Naive thymus-derived CD4-positive, alpha-beta T cell (primary cell): ENCODE measurements at regions not wholly inside any gene's neighbourhood (a gene's known extent, or its start where the extent isn't known, plus 50 kb on each side); places are given as distances from the start of the nearest gene placed in this dataset.

Source experiments
- ATAC-seq: fragments of 150-1000 bp; cut with Tn5 transposase; 2 replicates; pipeline ENCODE4 v1.10.0; 2021; ENCODE audit warnings: mild to moderate bottlenecking, moderate library complexity
- CTCF ChIA-PET: fragments of 350-600 bp; sonication (Branson Sonifier 250); formaldehyde crosslinking; loops from one replicate; lab custom pipeline; 2021; ENCODE audit warnings: antibody characterized with exemption; lab: Charles Lee
- POLR2A ChIA-PET: fragments of 350-600 bp; sonication (Branson Sonifier 250); formaldehyde crosslinking; loops from one replicate; lab custom pipeline; 2021; ENCODE audit warnings: antibody characterized with exemption, inconsistent platforms; lab: Charles Lee
- DNase-seq, 9 donors: peaks; one replicate each; pipeline versions ENCODE4 v3.0.0 to v3.0.0-alpha.2; 2020 to 2022; ENCODE audit warnings: mixed read lengths in 1 of 9
- H3K27ac ChIP-seq: one replicate; pipeline ENCODE4 v1.7.0; 2013; ENCODE audit warnings: mild to moderate bottlenecking, low read depth, low read length, moderate library complexity
- H3K27me3 ChIP-seq, 2 donors: one replicate each; pipeline ENCODE4 v1.7.0; 2013; ENCODE audit warnings: low read length in 2 of 2, mild to moderate bottlenecking in 2 of 2, moderate library complexity in 2 of 2; ENCODE audit not compliant: control insufficient read depth in 2 of 2, insufficient read depth in 2 of 2
- H3K36me3 ChIP-seq, 3 experiments: 1 replicate in 2 of 3; 2 replicates in 1 of 3; pipeline ENCODE4 v1.7.0; 2013; ENCODE audit warnings: low read length in 3 of 3, mild to moderate bottlenecking in 3 of 3, moderate library complexity in 1 of 3; ENCODE audit not compliant: insufficient read depth in 3 of 3, control insufficient read depth in 2 of 3
- H3K4me1 ChIP-seq, 2 donors: one replicate each; pipeline ENCODE4 v1.7.0; 2013; ENCODE audit warnings: low read length in 2 of 2, mild to moderate bottlenecking in 2 of 2, moderate library complexity in 1 of 2; ENCODE audit not compliant: control insufficient read depth in 2 of 2, insufficient read depth in 2 of 2
- H3K4me3 ChIP-seq: 2 replicates; pipeline ENCODE4 v1.7.0; 2013; ENCODE audit warnings: mild to moderate bottlenecking, low read length
- H3K9me3 ChIP-seq, 3 experiments: 1 replicate in 2 of 3; 2 replicates in 1 of 3; pipeline ENCODE4 v1.7.0; 2013; ENCODE audit warnings: low read length in 3 of 3; ENCODE audit not compliant: control insufficient read depth in 2 of 3
- H3K27ac Mint-ChIP-seq, 9 donors: one replicate each; pipeline ENCODE4 v1.8.0; 2020 to 2022; ENCODE audit warnings: mixed read lengths in 9 of 9, mild to moderate bottlenecking in 8 of 9, moderate library complexity in 5 of 9, inconsistent platforms in 2 of 9
- H3K27me3 Mint-ChIP-seq, 5 donors: one replicate each; pipeline ENCODE4 v1.8.0; 2021 to 2022; ENCODE audit warnings: mixed read lengths in 5 of 5, mild to moderate bottlenecking in 1 of 5
- H3K36me3 Mint-ChIP-seq, 5 donors: one replicate each; pipeline ENCODE4 v1.8.0; 2020 to 2022; ENCODE audit warnings: mixed read lengths in 5 of 5, mild to moderate bottlenecking in 3 of 5, inconsistent platforms in 1 of 5
- H3K4me1 Mint-ChIP-seq, 7 donors: one replicate each; pipeline ENCODE4 v1.8.0; 2020 to 2022; ENCODE audit warnings: mixed read lengths in 7 of 7, mild to moderate bottlenecking in 3 of 7, inconsistent platforms in 1 of 7
- H3K4me3 Mint-ChIP-seq, 10 donors: one replicate each; pipeline ENCODE4 v1.8.0; 2020 to 2022; ENCODE audit warnings: mild to moderate bottlenecking in 10 of 10, mixed read lengths in 10 of 10, moderate library complexity in 6 of 10, inconsistent platforms in 2 of 10
- H3K9me3 Mint-ChIP-seq, 11 donors: one replicate each; pipeline ENCODE4 v1.8.0; 2020 to 2022; ENCODE audit warnings: mixed read lengths in 11 of 11, mild to moderate bottlenecking in 4 of 11, inconsistent platforms in 1 of 11, moderate library complexity in 1 of 11
- intact Hi-C, 2 donors: fragments of 100-400 bp; cut with micrococcal nuclease; formaldehyde crosslinking; loops; one replicate each; pipeline ENCODE4 v1.15.1; 2023

GRCh38 chr12:85369365-85370154 is 89.5 kb downstream of the ALX1 start:
- H3K27me3 Mint-ChIP-seq, result no peaks in the 10 kb centered on the region
- no peaks in the 10 kb centered on the region for H3K4me1 ChIP-seq
- no peaks in the 10 kb centered on the region for H3K4me1 Mint-ChIP-seq
- H3K36me3 ChIP-seq, result no peaks in the 10 kb centered on the region
- ATAC-seq (no peak), DNase-seq (no peak)
- H3K9me3 ChIP-seq, result no peaks in the 10 kb centered on the region
- no peak overlapping the region for H3K27ac ChIP-seq
- H3K9me3 Mint-ChIP-seq, result peaks cover 0 to 5% (median 0%) of the 10 kb centered on the region in 11 donors
- POLR2A ChIA-PET, result no interaction called here
- no peak overlapping the region for H3K27ac Mint-ChIP-seq
- H3K36me3 Mint-ChIP-seq, result no peaks in the 10 kb centered on the region
- CTCF ChIA-PET, result no interaction called here
- H3K4me3 ChIP-seq, result no peak overlapping the region
- intact Hi-C loops, result no loop called here
- H3K27me3 ChIP-seq, result no peaks in the 10 kb centered on the region
- no peak overlapping the region for H3K4me3 Mint-ChIP-seq

DNA sequence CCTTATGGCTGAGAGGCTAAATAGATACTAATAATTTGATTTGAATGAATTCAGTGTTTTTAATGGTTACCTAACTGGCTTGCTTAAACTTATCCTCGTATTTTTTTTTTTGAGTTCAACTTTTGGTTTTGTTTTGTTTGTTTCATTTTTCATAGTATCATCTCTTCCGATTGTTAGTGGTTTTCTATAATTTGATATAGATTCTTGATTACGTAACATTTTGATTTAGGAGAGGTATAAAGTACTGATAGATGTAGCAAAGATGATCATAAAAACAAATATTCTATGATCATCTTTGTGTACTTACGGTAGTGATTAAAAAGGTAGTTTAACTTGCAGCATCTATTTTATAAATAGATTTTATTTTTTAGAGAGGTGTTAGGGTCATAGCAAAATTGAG is 93.0 kb downstream of the ALX1 start:
- no peak for ATAC-seq
- ChIA-PET POLR2A (no interaction called here), CTCF (no interaction called here)

GRCh38 chr12:85374981-85375380 is 95.0 kb downstream of the ALX1 start:
- H3K4me1 ChIP-seq, result no peaks in the 10 kb centered on the region
- no peaks in the 10 kb centered on the region for H3K36me3 Mint-ChIP-seq
- DNase-seq, result no peak
- no peak overlapping the region for H3K27ac Mint-ChIP-seq
- no peak overlapping the region for H3K27ac ChIP-seq
- intact Hi-C loops, result no loop called here
- no peak for ATAC-seq
- H3K4me3 ChIP-seq, result no peak overlapping the region
- no peaks in the 10 kb centered on the region for H3K27me3 Mint-ChIP-seq
- no peaks in the 10 kb centered on the region for H3K36me3 ChIP-seq
- H3K27me3 ChIP-seq, result no peaks in the 10 kb centered on the region
- no peaks in the 10 kb centered on the region for H3K9me3 ChIP-seq
- ChIA-PET CTCF (no interaction called here), POLR2A (no interaction called here)
- H3K4me1 Mint-ChIP-seq, result no peaks in the 10 kb centered on the region
- H3K4me3 Mint-ChIP-seq, result no peak overlapping the region
- peaks cover 0 to 9% (median 0%) of the 10 kb centered on the region in 11 donors for H3K9me3 Mint-ChIP-seq

More for the DNA sequence above, 93.0 kb downstream of the ALX1 start:
- Mint-ChIP-seq H3K27ac (no peak overlapping the region), H3K36me3 (no peaks in the 10 kb centered on the region), H3K27me3 (no peaks in the 10 kb centered on the region), H3K4me3 (no peak overlapping the region), H3K9me3 (peaks cover 0 to 7% (median 0%) of the 10 kb centered on the region in 11 donors), H3K4me1 (no peaks in the 10 kb centered on the region)
- Histone ChIP-seq H3K4me3 (no peak overlapping the region), H3K4me1 (no peaks in the 10 kb centered on the region), H3K27ac (no peak overlapping the region), H3K27me3 (no peaks in the 10 kb centered on the region), H3K9me3 (no peaks in the 10 kb centered on the region), H3K36me3 (no peaks in the 10 kb centered on the region)
- DNase-seq, result no peak
- intact Hi-C loops, result no loop called here

DNA sequence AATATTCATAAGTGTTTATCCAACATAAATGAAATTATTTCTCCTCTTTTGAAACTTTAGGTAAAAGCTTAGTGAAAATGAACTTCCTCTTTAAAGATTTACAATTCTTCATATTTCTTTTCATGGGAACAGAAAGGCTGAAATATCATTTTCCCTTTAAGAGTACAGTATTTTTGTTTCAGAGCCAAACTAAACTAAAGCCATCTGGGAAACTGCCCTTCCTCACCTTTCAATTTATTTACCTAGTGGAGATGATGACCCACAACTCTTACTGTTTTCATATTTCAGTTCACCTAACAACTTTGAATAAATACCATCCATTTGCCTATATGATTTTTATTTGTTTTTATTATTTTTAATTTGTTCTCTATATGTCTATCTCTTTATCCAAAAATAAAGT is 105.4 kb downstream of the ALX1 start:
- H3K27ac Mint-ChIP-seq, result no peak overlapping the region
- H3K9me3 Mint-ChIP-seq, result peaks cover 0 to 5% (median 0%) of the 10 kb centered on the region in 11 donors
- ChIA-PET CTCF (no interaction called here), POLR2A (no interaction called here)
- Histone ChIP-seq H3K27ac (no peak overlapping the region), H3K4me3 (no peak overlapping the region), H3K9me3 (no peaks in the 10 kb centered on the region), H3K36me3 (no peaks in the 10 kb centered on the region), H3K4me1 (no peaks in the 10 kb centered on the region), H3K27me3 (no peaks in the 10 kb centered on the region)
- ATAC-seq, result no peak
- intact Hi-C loops, result no loop called here
- no peak overlapping the region for H3K4me3 Mint-ChIP-seq
- no peaks in the 10 kb centered on the region for H3K36me3 Mint-ChIP-seq
- H3K27me3 Mint-ChIP-seq, result no peaks in the 10 kb centered on the region
- no peaks in the 10 kb centered on the region for H3K4me1 Mint-ChIP-seq
- DNase-seq, result no peak

- no peaks in the 10 kb centered on the region for H3K27me3 Mint-ChIP-seq
- H3K36me3 ChIP-seq, result no peaks in the 10 kb centered on the region
- H3K4me3 Mint-ChIP-seq, result no peak overlapping the region
- no peak overlapping the region for H3K27ac Mint-ChIP-seq
- no peaks in the 10 kb centered on the region for H3K9me3 ChIP-seq
- ATAC-seq (no peak), DNase-seq (no peak)
- peaks cover 0 to 5% (median 0%) of the 10 kb centered on the region in 11 donors for H3K9me3 Mint-ChIP-seq
- ChIA-PET POLR2A (no interaction called here), CTCF (no interaction called here)
- H3K36me3 Mint-ChIP-seq, result no peaks in the 10 kb centered on the region
- H3K4me1 Mint-ChIP-seq, result no peaks in the 10 kb centered on the region
- no peak overlapping the region for H3K27ac ChIP-seq
- no peaks in the 10 kb centered on the region for H3K4me1 ChIP-seq
- intact Hi-C loops, result no loop called here
- no peak overlapping the region for H3K4me3 ChIP-seq
- no peaks in the 10 kb centered on the region for H3K27me3 ChIP-seq
Observed at GRCh38 chr12:85390266-85390665, 110.2 kb downstream of the ALX1 start.

DNA sequence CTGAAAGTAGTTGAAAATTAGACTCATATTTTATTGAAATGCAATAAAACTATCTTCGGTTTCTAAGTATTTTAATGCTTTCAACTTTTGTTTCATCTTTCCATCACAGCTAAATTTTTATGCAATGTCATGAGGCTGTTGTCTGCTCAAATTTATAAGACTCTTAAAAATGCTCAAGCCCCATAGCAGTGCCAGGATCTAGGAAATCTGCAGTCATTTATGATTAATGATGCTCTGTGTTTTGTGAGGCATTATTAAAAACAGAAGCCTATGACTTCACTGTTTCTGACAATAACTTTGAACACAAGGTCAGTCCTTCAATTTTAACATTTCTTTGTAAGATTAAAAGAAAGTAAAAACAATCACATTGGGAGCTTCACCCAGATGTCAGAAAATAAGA is 112.5 kb downstream of the ALX1 start:
- ATAC-seq (no peak), DNase-seq (no peak)
- no peaks in the 10 kb centered on the region for H3K9me3 ChIP-seq
- Mint-ChIP-seq H3K36me3 (no peaks in the 10 kb centered on the region), H3K4me3 (no peak overlapping the region), H3K9me3 (peaks cover 0 to 5% (median 0%) of the 10 kb centered on the region in 11 donors), H3K4me1 (no peaks in the 10 kb centered on the region), H3K27me3 (no peaks in the 10 kb centered on the region), H3K27ac (no peak overlapping the region)
- H3K27ac ChIP-seq, result no peak overlapping the region
- intact Hi-C loops, result no loop called here
- no peaks in the 10 kb centered on the region for H3K36me3 ChIP-seq
- ChIA-PET POLR2A (no interaction called here), CTCF (no interaction called here)
- H3K4me3 ChIP-seq, result no peak overlapping the region
- H3K27me3 ChIP-seq, result no peaks in the 10 kb centered on the region
- no peaks in the 10 kb centered on the region for H3K4me1 ChIP-seq

DNA sequence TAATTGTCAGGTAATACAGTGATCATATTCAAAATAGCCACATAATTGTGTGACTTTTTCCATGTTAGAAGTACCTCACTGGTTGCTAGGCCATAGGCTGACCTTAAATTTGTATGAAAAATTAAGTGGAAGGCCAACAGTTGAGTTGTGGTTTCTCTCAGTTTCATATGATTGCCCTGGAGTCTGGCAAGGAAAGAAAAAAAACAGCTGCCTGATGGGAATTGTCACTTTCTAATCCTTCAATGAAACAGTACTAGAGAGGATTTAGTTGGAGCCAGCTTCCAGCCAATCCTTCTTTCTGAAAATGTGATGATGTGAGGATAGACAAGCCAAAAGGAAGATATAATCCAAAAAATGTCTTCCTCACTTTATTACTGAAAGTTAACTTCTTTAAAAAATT is 113.6 kb downstream of the ALX1 start:
- H3K27ac ChIP-seq, result no peak overlapping the region
- no peaks in the 10 kb centered on the region for H3K4me1 ChIP-seq
- H3K4me3 Mint-ChIP-seq, result no peak overlapping the region
- no peaks in the 10 kb centered on the region for H3K4me1 Mint-ChIP-seq
- peaks cover 0 to 5% (median 0%) of the 10 kb centered on the region in 11 donors for H3K9me3 Mint-ChIP-seq
- DNase-seq (no peak), ATAC-seq (no peak)
- no peaks in the 10 kb centered on the region for H3K27me3 ChIP-seq
- intact Hi-C loops, result no loop called here
- no peaks in the 10 kb centered on the region for H3K36me3 ChIP-seq
- H3K9me3 ChIP-seq, result no peaks in the 10 kb centered on the region
- ChIA-PET CTCF (no interaction called here), POLR2A (no interaction called here)
- H3K36me3 Mint-ChIP-seq, result no peaks in the 10 kb centered on the region
- no peak overlapping the region for H3K4me3 ChIP-seq
- no peaks in the 10 kb centered on the region for H3K27me3 Mint-ChIP-seq
- H3K27ac Mint-ChIP-seq, result no peak overlapping the region
